ENCODE measurements at regions not wholly inside any gene's neighbourhood (a gene's known extent, or its start where the extent isn't known, plus 50 kb on each side); places are given as distances from the start of the nearest gene placed in this dataset.
"Not testable (repeated sequence)": the region's sequence is repeated elsewhere in the genome, so short reads cannot be mapped to it uniquely, and the experiment has no call there.

- WGBS, 2 donors: 86 to 97% methylated on average over 1 of the region's 1 CpG
- DNase-seq; H3K9me3 ChIP-seq; H3K27ac ChIP-seq; H3K4me3 ChIP-seq (replicated peaks in 1 of 3); H3K27me3 ChIP-seq; intact Hi-C loops (cut with DNase I); H3K36me3 ChIP-seq; H3K4me1 ChIP-seq: not testable (repeated sequence)
Measured at GRCh38 chr21:32823296-32823695, 51.7 kb upstream of the PAXBP1 start.

- TF ChIP-seq POLR2A (IDR thresholded peaks at IDR 0.05): no peak
- TF ChIP-seq, protein P1, sequence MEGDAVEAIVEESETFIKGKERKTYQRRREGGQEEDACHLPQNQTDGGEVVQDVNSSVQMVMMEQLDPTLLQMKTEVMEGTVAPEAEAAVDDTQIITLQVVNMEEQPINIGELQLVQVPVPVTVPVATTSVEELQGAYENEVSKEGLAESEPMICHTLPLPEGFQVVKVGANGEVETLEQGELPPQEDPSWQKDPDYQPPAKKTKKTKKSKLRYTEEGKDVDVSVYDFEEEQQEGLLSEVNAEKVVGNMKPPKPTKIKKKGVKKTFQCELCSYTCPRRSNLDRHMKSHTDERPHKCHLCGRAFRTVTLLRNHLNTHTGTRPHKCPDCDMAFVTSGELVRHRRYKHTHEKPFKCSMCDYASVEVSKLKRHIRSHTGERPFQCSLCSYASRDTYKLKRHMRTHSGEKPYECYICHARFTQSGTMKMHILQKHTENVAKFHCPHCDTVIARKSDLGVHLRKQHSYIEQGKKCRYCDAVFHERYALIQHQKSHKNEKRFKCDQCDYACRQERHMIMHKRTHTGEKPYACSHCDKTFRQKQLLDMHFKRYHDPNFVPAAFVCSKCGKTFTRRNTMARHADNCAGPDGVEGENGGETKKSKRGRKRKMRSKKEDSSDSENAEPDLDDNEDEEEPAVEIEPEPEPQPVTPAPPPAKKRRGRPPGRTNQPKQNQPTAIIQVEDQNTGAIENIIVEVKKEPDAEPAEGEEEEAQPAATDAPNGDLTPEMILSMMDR (IDR thresholded peaks at IDR 0.05): no peak
- Histone ChIP-seq H3K9me3 (no peaks in the 10 kb centered on the region), H3K27ac (no peak overlapping the region), H3K36me3 (no peaks in the 10 kb centered on the region), H3K4me3 (replicated peaks in 1 of 3) (no peak overlapping the region), H3K4me1 (no peaks in the 10 kb centered on the region), H3K27me3 (no peaks in the 10 kb centered on the region)
- no peak for DNase-seq
- intact Hi-C loops (cut with DNase I): loop anchor here (5.0 kb wide), 1 partner anchor 173 kb away; no protein-coding TSS in a partner anchor
- 93% methylated on average over 1 of the region's 1 CpG for WGBS, 2 donors
Measured at GRCh38 chr21:32824950-32825349, 53.4 kb upstream of the PAXBP1 start.

- DNase-seq: peak; percentile 16 to 17
- H3K36me3 ChIP-seq: no peaks in the 10 kb centered on the region
- no peaks in the 10 kb centered on the region for H3K9me3 ChIP-seq
- 56 to 66% methylated on average over 9 of the region's 9 CpGs for WGBS, 2 donors
- TF ChIP-seq POLR2A (IDR thresholded peaks at IDR 0.05): no peak
- TF ChIP-seq, protein P1 (IDR thresholded peaks at IDR 0.05): peak in 2 of 6 experiments; percentile 44 to 51
- H3K4me3 ChIP-seq (replicated peaks in 1 of 3): no peak overlapping the region
- no peaks in the 10 kb centered on the region for H3K27me3 ChIP-seq
- no peaks in the 10 kb centered on the region for H3K4me1 ChIP-seq
- H3K27ac ChIP-seq: no peak overlapping the region
- intact Hi-C loops (cut with DNase I): loop anchor here (5.0 kb wide), 1 partner anchor 174 kb away; no protein-coding TSS in a partner anchor
Measured at GRCh38 chr21:32826329-32827167, 55.0 kb upstream of the PAXBP1 start.

GRCh38 chr21:32828908-32829307 is 57.4 kb upstream of the PAXBP1 start:
- TF ChIP-seq POLR2A (IDR thresholded peaks at IDR 0.05): no peak
- TF ChIP-seq, protein P1 (IDR thresholded peaks at IDR 0.05): no peak
- Histone ChIP-seq H3K27me3 (no peaks in the 10 kb centered on the region), H3K9me3 (no peaks in the 10 kb centered on the region), H3K4me1 (no peaks in the 10 kb centered on the region), H3K4me3 (replicated peaks in 1 of 3) (no peak overlapping the region), H3K27ac (no peak overlapping the region), H3K36me3 (no peaks in the 10 kb centered on the region)
- 85 to 87% methylated on average over 4 of the region's 4 CpGs for WGBS, 2 donors
- no peak for DNase-seq
- intact Hi-C loops (cut with DNase I): loop anchor here (5.0 kb wide), 1 partner anchor 177 kb away; no protein-coding TSS in a partner anchor

DNA sequence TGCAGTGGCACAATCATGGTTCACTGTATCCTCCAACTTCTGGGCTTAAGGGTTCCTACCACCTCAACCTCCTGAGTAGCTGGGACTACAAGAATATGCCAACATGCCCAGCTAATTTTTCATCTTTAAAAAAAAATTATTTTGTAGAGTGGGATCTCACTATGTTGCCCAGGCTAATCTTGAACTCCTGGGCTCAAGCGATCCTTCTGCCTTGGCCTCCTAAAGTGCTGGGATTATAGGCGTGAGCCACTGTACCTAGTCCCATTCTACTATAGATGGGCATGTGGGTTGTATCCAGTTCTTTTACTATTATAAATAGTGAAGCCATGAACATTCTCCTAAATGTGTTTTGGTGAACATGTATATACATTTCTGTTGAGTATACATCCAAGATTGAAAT is 57.9 kb upstream of the PAXBP1 start:
- Histone ChIP-seq H3K9me3 (no peaks in the 10 kb centered on the region), H3K27me3 (no peaks in the 10 kb centered on the region), H3K36me3 (no peaks in the 10 kb centered on the region), H3K4me1 (no peaks in the 10 kb centered on the region), H3K4me3 (replicated peaks in 1 of 3) (no peak overlapping the region), H3K27ac (no peak overlapping the region)
- 97 to 98% methylated on average over 2 of the region's 2 CpGs for WGBS, 2 donors
- intact Hi-C loops (cut with DNase I): loop anchor here (5.0 kb wide), 1 partner anchor 177 kb away; no protein-coding TSS in a partner anchor
- no peak for DNase-seq
- TF ChIP-seq, protein P1 (IDR thresholded peaks at IDR 0.05): no peak

DNA sequence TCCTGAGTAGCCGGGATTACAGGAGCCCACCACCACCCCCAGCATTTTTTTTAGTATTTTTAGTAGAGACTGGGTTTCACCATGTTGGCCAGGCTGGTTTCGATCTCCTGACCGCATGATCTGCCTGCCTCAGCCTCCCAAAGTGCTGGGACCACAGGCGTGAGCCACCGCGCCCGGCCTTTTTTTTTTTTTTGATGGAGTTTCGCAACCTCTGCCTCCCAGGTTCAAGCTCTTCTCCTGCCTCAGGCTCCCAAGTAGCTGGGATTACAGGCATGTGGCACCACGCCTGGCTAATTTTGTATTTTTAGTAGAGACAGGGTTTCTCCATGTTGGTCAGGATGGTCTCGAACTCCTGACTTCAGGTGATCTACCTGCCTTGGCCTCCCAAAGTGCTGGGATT is 60.2 kb upstream of the PAXBP1 start:
- not testable (repeated sequence) for H3K9me3 ChIP-seq; H3K27ac ChIP-seq; DNase-seq; H3K27me3 ChIP-seq; H3K4me3 ChIP-seq (replicated peaks in 1 of 3); H3K4me1 ChIP-seq; H3K36me3 ChIP-seq
- intact Hi-C loops (cut with DNase I): loop anchor here (10.0 kb wide), 2 partner anchors 353 to 613 kb away; no protein-coding TSS in a partner anchor
- 91 to 92% methylated on average over 10 of the region's 10 CpGs for WGBS, 2 donors

All from thyroid gland (tissue), 4 donors.